ENCODE measurements at regions not wholly inside any gene's neighbourhood (a gene's known extent, or its start where the extent isn't known, plus 50 kb on each side); places are given as distances from the start of the nearest gene placed in this dataset.
A peak's percentile ranks its signal among the peaks of the same experiment; 100 is the strongest.
"Not testable (repeated sequence)": the region's sequence is repeated elsewhere in the genome, so short reads cannot be mapped to it uniquely, and the experiment has no call there.

DNA sequence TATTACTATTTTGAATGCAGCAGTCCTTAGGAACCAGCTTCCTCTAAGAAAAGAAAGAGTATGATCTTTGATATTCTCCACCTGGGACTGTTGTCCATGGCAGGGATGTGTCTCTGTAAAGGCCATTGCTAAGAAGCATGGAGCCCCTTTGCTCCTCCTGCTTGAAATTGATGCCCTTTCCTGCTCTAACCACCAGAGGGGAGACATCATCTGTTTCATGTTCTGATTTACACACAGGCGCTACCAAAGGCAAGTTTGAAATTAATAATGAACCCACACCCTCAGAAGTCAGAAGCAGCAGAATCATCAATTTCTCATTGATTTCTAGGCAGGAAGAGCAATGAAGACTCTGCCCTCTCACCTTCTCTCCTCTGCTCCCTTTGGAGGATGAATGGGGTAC is 253.8 kb downstream of the RMST start:
- TF ChIP-seq, protein P1, sequence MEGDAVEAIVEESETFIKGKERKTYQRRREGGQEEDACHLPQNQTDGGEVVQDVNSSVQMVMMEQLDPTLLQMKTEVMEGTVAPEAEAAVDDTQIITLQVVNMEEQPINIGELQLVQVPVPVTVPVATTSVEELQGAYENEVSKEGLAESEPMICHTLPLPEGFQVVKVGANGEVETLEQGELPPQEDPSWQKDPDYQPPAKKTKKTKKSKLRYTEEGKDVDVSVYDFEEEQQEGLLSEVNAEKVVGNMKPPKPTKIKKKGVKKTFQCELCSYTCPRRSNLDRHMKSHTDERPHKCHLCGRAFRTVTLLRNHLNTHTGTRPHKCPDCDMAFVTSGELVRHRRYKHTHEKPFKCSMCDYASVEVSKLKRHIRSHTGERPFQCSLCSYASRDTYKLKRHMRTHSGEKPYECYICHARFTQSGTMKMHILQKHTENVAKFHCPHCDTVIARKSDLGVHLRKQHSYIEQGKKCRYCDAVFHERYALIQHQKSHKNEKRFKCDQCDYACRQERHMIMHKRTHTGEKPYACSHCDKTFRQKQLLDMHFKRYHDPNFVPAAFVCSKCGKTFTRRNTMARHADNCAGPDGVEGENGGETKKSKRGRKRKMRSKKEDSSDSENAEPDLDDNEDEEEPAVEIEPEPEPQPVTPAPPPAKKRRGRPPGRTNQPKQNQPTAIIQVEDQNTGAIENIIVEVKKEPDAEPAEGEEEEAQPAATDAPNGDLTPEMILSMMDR (optimal IDR thresholded peaks at IDR 0.05 in 1 of 3, IDR thresholded peaks at IDR 0.05 in 1 of 3, conservative IDR thresholded peaks at IDR 0.05 in 1 of 3; ENCODE audit: extremely low read depth in 1 of 3, insufficient read depth in 2 of 3, low read length in 3 of 3): peak in 1 of 3 experiments; percentile 38
- TF ChIP-seq EZH2 (IDR thresholded peaks at IDR 0.05; ENCODE audit: low read length): no peak
- Histone ChIP-seq H4K20me1 (ENCODE audit: control insufficient read depth, extremely low read depth, insufficient read depth, low read length) (no peaks in the 10 kb centered on the region), H3K27ac (ENCODE audit: control insufficient read depth, insufficient read depth, low read length) (no peak overlapping the region), H3K9ac (ENCODE audit: control insufficient read depth, extremely low read depth, insufficient read depth, low read length) (no peak overlapping the region), H3K9me1 (ENCODE audit: control insufficient read depth, extremely low read depth, insufficient read depth, low read length) (no peaks in the 10 kb centered on the region), H3K9me3 (ENCODE audit: control insufficient read depth, low read depth, low read length) (no peaks in the 10 kb centered on the region), H3K27me3 (ENCODE audit: control insufficient read depth, extremely low read depth, insufficient read depth, low read length) (no peaks in the 10 kb centered on the region), H3K4me3 (ENCODE audit: control insufficient read depth in 2 of 3, extremely low read depth in 1 of 3, insufficient read depth in 2 of 3, low read depth in 1 of 3, low read length in 3 of 3) (no peak overlapping the region), H3K79me2 (ENCODE audit: control insufficient read depth, insufficient read depth, low read length) (no peaks in the 10 kb centered on the region), H3K4me2 (ENCODE audit: control insufficient read depth, extremely low read depth, insufficient read depth, low read depth, low read length) (no peak overlapping the region), H2AFZ (ENCODE audit: control insufficient read depth, low read length) (no peak overlapping the region), H3K4me1 (ENCODE audit: control insufficient read depth, extremely low read depth, insufficient read depth, low read length) (no peaks in the 10 kb centered on the region), H3K36me3 (ENCODE audit: control insufficient read depth in 2 of 2, extremely low read depth in 1 of 2, insufficient read depth in 2 of 2, low read length in 2 of 2) (no peaks in the 10 kb centered on the region)
- FAIRE-seq (no peak), DNase-seq (ENCODE audit: low read depth, low spot score) (no peak)
- dilution Hi-C loops (cut with MboI; ENCODE audit: extremely low pct_ligation_motif_present, low sequenced_read_pairs): no loop called here

GRCh38 chr12:97723801-97724200 is 261.2 kb downstream of the RMST start:
- H3K27me3 ChIP-seq (ENCODE audit: control insufficient read depth, extremely low read depth, insufficient read depth, low read length); FAIRE-seq; H3K36me3 ChIP-seq (ENCODE audit: control insufficient read depth in 2 of 2, extremely low read depth in 1 of 2, insufficient read depth in 2 of 2, low read length in 2 of 2); H3K4me3 ChIP-seq (ENCODE audit: control insufficient read depth in 2 of 3, extremely low read depth in 1 of 3, insufficient read depth in 2 of 3, low read depth in 1 of 3, low read length in 3 of 3); dilution Hi-C loops (cut with MboI; ENCODE audit: extremely low pct_ligation_motif_present, low sequenced_read_pairs); H3K27ac ChIP-seq (ENCODE audit: control insufficient read depth, insufficient read depth, low read length); DNase-seq (ENCODE audit: low read depth, low spot score); H3K4me2 ChIP-seq (ENCODE audit: control insufficient read depth, extremely low read depth, insufficient read depth, low read depth, low read length); H3K4me1 ChIP-seq (ENCODE audit: control insufficient read depth, extremely low read depth, insufficient read depth, low read length); H3K9me1 ChIP-seq (ENCODE audit: control insufficient read depth, extremely low read depth, insufficient read depth, low read length); H2AFZ ChIP-seq (ENCODE audit: control insufficient read depth, low read length); H3K9me3 ChIP-seq (ENCODE audit: control insufficient read depth, low read depth, low read length); H3K9ac ChIP-seq (ENCODE audit: control insufficient read depth, extremely low read depth, insufficient read depth, low read length); H4K20me1 ChIP-seq (ENCODE audit: control insufficient read depth, extremely low read depth, insufficient read depth, low read length); H3K79me2 ChIP-seq (ENCODE audit: control insufficient read depth, insufficient read depth, low read length): not testable (repeated sequence)

DNA sequence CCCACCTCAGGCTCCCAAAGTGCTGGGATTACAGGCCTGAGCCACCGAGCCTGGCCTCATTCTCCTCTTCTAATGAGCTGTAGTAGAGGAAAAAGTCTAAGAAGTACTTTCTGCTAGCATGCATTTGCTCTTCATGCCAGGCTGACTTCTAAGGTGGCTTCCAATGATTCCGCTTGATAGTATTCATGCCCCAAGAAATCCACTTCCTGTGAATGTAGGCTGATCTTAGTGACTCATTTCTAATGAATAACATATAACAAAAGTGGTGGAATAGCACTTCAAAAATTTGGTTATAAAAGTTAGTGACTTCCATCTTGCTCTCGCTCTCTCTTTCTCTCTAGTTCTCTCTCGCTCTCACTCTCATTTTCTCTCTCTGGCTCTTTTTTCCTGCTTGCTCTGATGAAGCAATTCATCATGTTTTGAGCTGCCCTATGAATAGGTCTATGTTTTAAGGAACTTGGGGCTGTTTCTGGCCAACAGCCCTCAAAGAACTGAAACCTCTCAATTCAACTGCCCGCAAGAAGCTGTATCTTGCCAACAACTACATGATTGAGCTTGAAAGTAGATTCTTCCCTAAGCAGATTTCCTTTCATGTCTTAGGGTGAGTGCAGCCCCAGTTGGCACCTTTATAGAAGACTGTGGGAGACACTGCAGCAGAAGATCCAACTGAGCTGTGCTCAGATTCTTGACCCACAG is 282.9 kb downstream of the RMST start:
- Histone ChIP-seq H3K4me2 (ENCODE audit: control insufficient read depth, extremely low read depth, insufficient read depth, low read depth, low read length) (no peak overlapping the region), H2AFZ (ENCODE audit: control insufficient read depth, low read length) (no peak overlapping the region)
- dilution Hi-C loops (cut with MboI; ENCODE audit: extremely low pct_ligation_motif_present, low sequenced_read_pairs): no loop called here

More for the DNA sequence above, 282.9 kb downstream of the RMST start:
- no peak for DNase-seq (ENCODE audit: low read depth, low spot score)
- no peaks in the 10 kb centered on the region for H3K79me2 ChIP-seq (ENCODE audit: control insufficient read depth, insufficient read depth, low read length)
- H3K4me3 ChIP-seq (ENCODE audit: control insufficient read depth in 2 of 3, extremely low read depth in 1 of 3, insufficient read depth in 2 of 3, low read depth in 1 of 3, low read length in 3 of 3): no peak overlapping the region
- no peaks in the 10 kb centered on the region for H3K9me3 ChIP-seq (ENCODE audit: control insufficient read depth, low read depth, low read length)
- no peak for FAIRE-seq
- H4K20me1 ChIP-seq (ENCODE audit: control insufficient read depth, extremely low read depth, insufficient read depth, low read length): no peaks in the 10 kb centered on the region
- H3K27ac ChIP-seq (ENCODE audit: control insufficient read depth, insufficient read depth, low read length): no peak overlapping the region
- TF ChIP-seq, protein P1 (optimal IDR thresholded peaks at IDR 0.05 in 1 of 3, IDR thresholded peaks at IDR 0.05 in 1 of 3, conservative IDR thresholded peaks at IDR 0.05 in 1 of 3; ENCODE audit: extremely low read depth in 1 of 3, insufficient read depth in 2 of 3, low read length in 3 of 3): no peak
- TF ChIP-seq EZH2 (IDR thresholded peaks at IDR 0.05; ENCODE audit: low read length): no peak
- H3K9ac ChIP-seq (ENCODE audit: control insufficient read depth, extremely low read depth, insufficient read depth, low read length): no peak overlapping the region
- H3K4me1 ChIP-seq (ENCODE audit: control insufficient read depth, extremely low read depth, insufficient read depth, low read length): no peaks in the 10 kb centered on the region
- H3K9me1 ChIP-seq (ENCODE audit: control insufficient read depth, extremely low read depth, insufficient read depth, low read length): no peaks in the 10 kb centered on the region
- H3K36me3 ChIP-seq (ENCODE audit: control insufficient read depth in 2 of 2, extremely low read depth in 1 of 2, insufficient read depth in 2 of 2, low read length in 2 of 2): no peaks in the 10 kb centered on the region
- no peaks in the 10 kb centered on the region for H3K27me3 ChIP-seq (ENCODE audit: control insufficient read depth, extremely low read depth, insufficient read depth, low read length)

Data from keratinocyte (primary cell).